Neural crest cell (in vitro differentiated cells): ENCODE measurements at regions not wholly inside any gene's neighbourhood (a gene's known extent, or its start where the extent isn't known, plus 50 kb on each side); places are given as distances from the start of the nearest gene placed in this dataset.

Source experiments
- DNase-seq: peaks from one replicate; pipeline ENCODE4 v3.0.0; 2021; ENCODE audit warnings: low read depth, mixed read lengths, low spot score
- H3K27ac Mint-ChIP-seq: one replicate; pipeline ENCODE4 v1.8.0; 2021; ENCODE audit warnings: mild to moderate bottlenecking, mixed read lengths; ENCODE audit not compliant: unreplicated experiment
- H3K27me3 Mint-ChIP-seq: 2 replicates; pipeline ENCODE4 v1.8.0; 2021; ENCODE audit warnings: low read depth, mild to moderate bottlenecking, mixed read lengths
- H3K36me3 Mint-ChIP-seq: 2 replicates; pipeline ENCODE4 v1.8.0; 2021; ENCODE audit warnings: low read depth, mild to moderate bottlenecking, mixed read lengths
- H3K4me1 Mint-ChIP-seq: 2 replicates; pipeline ENCODE4 v1.8.0; 2021; ENCODE audit warnings: mixed read lengths
- H3K4me3 Mint-ChIP-seq: one replicate; pipeline ENCODE4 v1.8.0; 2021; ENCODE audit warnings: mild to moderate bottlenecking, mixed read lengths
- H3K9me3 Mint-ChIP-seq: 2 replicates; pipeline ENCODE4 v1.8.0; 2021; ENCODE audit warnings: mixed read lengths
- TF ChIP-seq, protein P1 (sequence below): fragments of 200-600 bp; sonication (generic); conservative IDR thresholded peaks from 2 replicates; pipeline ENCODE4 v1.5.0; 2021; ENCODE audit warnings: antibody characterized with exemption, mild to moderate bottlenecking

DNA sequence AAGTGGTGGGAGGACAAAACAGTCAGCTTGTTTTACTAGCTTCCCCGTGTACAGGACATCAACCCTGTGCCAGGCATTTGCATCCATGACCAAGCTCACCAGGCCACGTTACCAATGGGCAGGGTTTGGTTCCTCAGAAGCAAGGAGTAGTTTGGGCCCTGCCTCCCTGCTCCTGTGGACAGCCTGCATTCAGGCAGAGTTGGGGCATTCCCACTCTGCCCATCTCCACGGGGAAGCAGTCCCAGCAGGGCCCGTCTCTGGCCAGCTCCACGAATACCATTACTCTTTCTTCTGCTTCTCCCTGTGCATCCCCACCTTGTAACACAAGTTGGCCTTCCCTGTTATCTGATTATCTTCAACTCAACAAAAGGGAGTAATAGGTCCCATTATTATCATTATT, 54.0 kb upstream of the RIOK3 start:
- no peaks in the 10 kb centered on the region for H3K9me3 Mint-ChIP-seq
- H3K4me3 Mint-ChIP-seq, result no peak overlapping the region
- DNase-seq, result no peak
- H3K4me1 Mint-ChIP-seq, result peaks cover 43% of the 10 kb centered on the region
- H3K27ac Mint-ChIP-seq, result no peak overlapping the region
- peaks cover 9% of the 10 kb centered on the region for H3K36me3 Mint-ChIP-seq
- TF ChIP-seq, protein P1, sequence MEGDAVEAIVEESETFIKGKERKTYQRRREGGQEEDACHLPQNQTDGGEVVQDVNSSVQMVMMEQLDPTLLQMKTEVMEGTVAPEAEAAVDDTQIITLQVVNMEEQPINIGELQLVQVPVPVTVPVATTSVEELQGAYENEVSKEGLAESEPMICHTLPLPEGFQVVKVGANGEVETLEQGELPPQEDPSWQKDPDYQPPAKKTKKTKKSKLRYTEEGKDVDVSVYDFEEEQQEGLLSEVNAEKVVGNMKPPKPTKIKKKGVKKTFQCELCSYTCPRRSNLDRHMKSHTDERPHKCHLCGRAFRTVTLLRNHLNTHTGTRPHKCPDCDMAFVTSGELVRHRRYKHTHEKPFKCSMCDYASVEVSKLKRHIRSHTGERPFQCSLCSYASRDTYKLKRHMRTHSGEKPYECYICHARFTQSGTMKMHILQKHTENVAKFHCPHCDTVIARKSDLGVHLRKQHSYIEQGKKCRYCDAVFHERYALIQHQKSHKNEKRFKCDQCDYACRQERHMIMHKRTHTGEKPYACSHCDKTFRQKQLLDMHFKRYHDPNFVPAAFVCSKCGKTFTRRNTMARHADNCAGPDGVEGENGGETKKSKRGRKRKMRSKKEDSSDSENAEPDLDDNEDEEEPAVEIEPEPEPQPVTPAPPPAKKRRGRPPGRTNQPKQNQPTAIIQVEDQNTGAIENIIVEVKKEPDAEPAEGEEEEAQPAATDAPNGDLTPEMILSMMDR, result no peak
- H3K27me3 Mint-ChIP-seq, result no peaks in the 10 kb centered on the region

DNA sequence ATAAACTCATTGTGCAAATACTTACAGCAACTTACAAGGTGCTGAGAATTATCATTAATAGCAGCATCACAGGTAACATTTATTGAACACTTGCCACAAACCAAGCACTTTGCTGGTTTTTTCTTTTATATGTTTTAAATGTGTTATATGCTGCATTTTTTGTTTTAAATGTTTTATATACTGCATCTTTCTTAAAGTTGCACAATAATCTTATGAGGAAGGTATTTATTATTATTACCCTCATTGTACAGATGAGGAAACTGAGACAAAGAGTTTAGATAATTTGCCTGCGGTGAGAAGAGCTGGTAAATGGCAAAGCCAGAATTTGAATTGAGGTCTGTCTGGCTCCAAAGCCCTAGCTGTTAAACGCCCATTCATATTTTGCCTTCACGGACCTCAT, 52.2 kb upstream of the RIOK3 start:
- Mint-ChIP-seq H3K36me3 (peaks cover 2% of the 10 kb centered on the region), H3K4me3 (no peak overlapping the region), H3K9me3 (no peaks in the 10 kb centered on the region)

DNA sequence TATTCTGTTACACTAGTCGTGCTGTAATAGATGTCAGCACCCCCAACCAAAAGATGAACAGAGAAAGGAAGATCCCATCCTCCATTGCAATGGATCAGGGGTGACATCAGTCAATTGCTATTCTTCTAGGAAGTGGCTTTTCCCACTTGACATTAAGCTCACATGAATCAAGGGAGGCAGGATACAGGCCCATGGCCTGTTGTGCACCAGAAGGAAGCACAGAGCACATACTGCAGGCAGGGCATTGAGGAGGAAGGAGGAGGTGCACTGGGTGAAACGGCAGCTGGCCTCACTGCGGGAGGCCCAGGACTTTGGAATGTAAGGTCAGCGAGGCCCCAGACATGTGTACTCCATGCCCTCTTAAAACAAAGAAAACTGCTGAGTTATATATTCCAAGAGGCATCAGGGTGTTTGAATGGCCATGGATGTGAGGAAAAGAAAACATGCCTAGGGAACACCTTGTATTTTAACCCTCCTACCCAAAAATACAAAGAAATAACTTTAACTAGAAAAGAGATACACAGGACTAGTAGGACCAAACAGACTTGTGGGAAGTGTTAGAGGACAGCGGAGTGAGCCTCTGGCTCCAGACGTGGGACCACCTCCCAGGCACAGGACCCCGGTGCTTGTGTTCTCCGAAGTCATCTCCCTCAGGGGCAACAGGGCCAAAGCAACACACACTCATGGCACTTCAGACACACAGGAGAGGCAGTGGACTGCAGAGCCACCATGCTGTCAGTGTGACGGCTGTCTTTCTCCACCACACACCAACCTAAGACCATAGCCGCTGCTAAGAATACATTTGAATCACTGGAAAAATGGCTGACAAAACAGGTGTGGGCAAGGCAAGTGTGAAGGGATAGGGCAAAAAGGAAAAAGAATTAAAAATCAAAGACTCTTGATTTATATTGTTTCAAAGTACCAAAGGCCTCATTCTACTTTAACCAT, 51.4 kb upstream of the RIOK3 start:
- TF ChIP-seq, protein P1, result no peak
- Mint-ChIP-seq H3K36me3 (peaks cover 2% of the 10 kb centered on the region), H3K4me1 (peaks cover 31% of the 10 kb centered on the region), H3K4me3 (no peak overlapping the region), H3K9me3 (no peaks in the 10 kb centered on the region), H3K27me3 (no peaks in the 10 kb centered on the region), H3K27ac (peak overlapping the region; percentile 81)
- DNase-seq, result peak; percentile 24

More for the DNA sequence above, 52.2 kb upstream of the RIOK3 start:
- peaks cover 38% of the 10 kb centered on the region for H3K4me1 Mint-ChIP-seq
- TF ChIP-seq, protein P1, result no peak
- no peaks in the 10 kb centered on the region for H3K27me3 Mint-ChIP-seq
- peak overlapping the region; percentile 81 for H3K27ac Mint-ChIP-seq
- DNase-seq, result no peak
